Spleen (tissue), 11 donors: ENCODE measurements at regions not wholly inside any gene's neighbourhood (a gene's known extent, or its start where the extent isn't known, plus 50 kb on each side); places are given as distances from the start of the nearest gene placed in this dataset.

Source experiments
- DNase-seq: peaks from one replicate; pipeline ENCODE4 v3.0.0-alpha.2; 2020
- H3K27ac ChIP-seq, 8 donors: fragments of 200-600 bp; sonication (generic) in 7 of 8; 1 replicate in 4 of 8; 2 replicates in 4 of 8; pipeline versions ENCODE4 v1.5.0 to v1.8.0; 2016 to 2021; ENCODE audit warnings: inconsistent platforms in 4 of 8, mild to moderate bottlenecking in 4 of 8, moderate library complexity in 1 of 8
- H3K27me3 ChIP-seq, 7 donors: fragments of 200-600 bp; sonication (generic) in 6 of 7; replicated peaks in 1 of 7; 1 replicate in 4 of 7; 2 replicates in 3 of 7; pipeline versions ENCODE4 v1.5.0 to v1.8.0; 2016 to 2021; ENCODE audit warnings: inconsistent platforms in 3 of 7, mild to moderate bottlenecking in 1 of 7
- H3K36me3 ChIP-seq, 6 donors: fragments of 200-600 bp; sonication (generic) in 5 of 6; 1 replicate in 4 of 6; 2 replicates in 2 of 6; pipeline versions ENCODE4 v1.5.0 to v1.8.0; 2016 to 2021; ENCODE audit warnings: inconsistent platforms in 2 of 6
- H3K4me1 ChIP-seq, 6 donors: fragments of 200-600 bp; sonication (generic) in 5 of 6; 1 replicate in 3 of 6; 2 replicates in 3 of 6; pipeline versions ENCODE4 v1.5.0 to v1.8.0; 2016 to 2021; ENCODE audit warnings: inconsistent platforms in 3 of 6
- H3K4me3 ChIP-seq, 8 donors: fragments of 200-600 bp; sonication (generic) in 7 of 8; 1 replicate in 4 of 8; 2 replicates in 4 of 8; pipeline versions ENCODE4 v1.5.0 to v1.8.0; 2016 to 2021; ENCODE audit warnings: inconsistent platforms in 4 of 8, mild to moderate bottlenecking in 4 of 8, moderate library complexity in 2 of 8
- H3K9me3 ChIP-seq, 8 donors: fragments of 200-600 bp; sonication (generic) in 7 of 8; 1 replicate in 4 of 8; 2 replicates in 4 of 8; pipeline versions ENCODE4 v1.5.0 to v1.8.0; 2016 to 2021; ENCODE audit warnings: inconsistent platforms in 4 of 8
- CTCF ChIP-seq, 11 experiments: fragments of 200-600 bp in 7 of 11; fragments of 450-650 bp in 4 of 11; sonication (generic) in 4 of 11; IDR thresholded peaks in 8 of 11; conservative IDR thresholded peaks in 3 of 11; 1 replicate in 7 of 11; 2 replicates in 4 of 11; pipeline versions ENCODE4 v1.4.0 to v1.8.0; 2016 to 2021; ENCODE audit warnings: antibody characterized with exemption in 11 of 11, inconsistent platforms in 4 of 11, mild to moderate bottlenecking in 1 of 11
- POLR2A ChIP-seq, 3 donors: fragments of 450-650 bp; IDR thresholded peaks; one replicate each; pipeline ENCODE4 v1.5.1; 2017; ENCODE audit warnings: antibody characterized with exemption in 3 of 3, mild to moderate bottlenecking in 1 of 3
- POLR2AphosphoS5 ChIP-seq, 3 donors: sonication (generic); formaldehyde crosslinking; IDR thresholded peaks; one replicate each; pipeline ENCODE4 v1.5.1; 2017; ENCODE audit warnings: antibody characterized with exemption in 3 of 3
- WGBS, 5 donors: extraction: QIAGEN DNeasy Blood & Tissue Kit in 3 of 5; methylation state at CpG; one replicate each; pipeline versions ENCODE4 v1.1.5 to v1.1.7; 2013 to 2018; 5-methylcytosine and 5-hydroxymethylcytosine counted together
- intact Hi-C: fragments of 100-400 bp; cut with DNase I; formaldehyde crosslinking; loops from one replicate; pipeline ENCODE4 v1.15.0; 2023; ENCODE audit warnings: low total_unique reads
- donor health status: healthy with polysubstance abuse.
- donor health status: DM: no; HTN: no; CAD: no; lungs with moderate emphysema.
- donor health status: DM: no; HTN: no; CAD: no.
- donor health status: Bipolar disorder and iron deficiency.
- donor health status: healthy.
- donor health status: DM: no; HTN: no; CAD: no.
- donor health status: DM: yes; HTN: yes; CAD: no.

- H3K27me3 ChIP-seq = peaks cover 0 to 15% (median 0%) of the 10 kb centered on the region in 7 donors
- H3K4me3 ChIP-seq = no peak overlapping the region
- no peaks in the 10 kb centered on the region for H3K9me3 ChIP-seq
- intact Hi-C loops = no loop called here
- H3K4me1 ChIP-seq = peaks cover 5 to 34% (median 17%) of the 10 kb centered on the region in 6 donors
- TF ChIP-seq CTCF (IDR thresholded peaks at IDR 0.05 in 8 of 11, conservative IDR thresholded peaks at IDR 0.05 in 3 of 11) = no peak
- TF ChIP-seq POLR2A (IDR thresholded peaks at IDR 0.05) = no peak
- TF ChIP-seq POLR2AphosphoS5 (IDR thresholded peaks at IDR 0.05) = no peak
- H3K27ac ChIP-seq = peak overlapping the region in 3 of 8 donors; percentile 33 to 42 (median 34)
- peak; percentile 38 for DNase-seq
- no peaks in the 10 kb centered on the region for H3K36me3 ChIP-seq
- WGBS, 5 donors = 73 to 83% (median 77%) methylated on average over 4 of the region's 4 CpGs
Measured at GRCh38 chr9:89839449-89839848, 234.6 kb downstream of the GADD45G start.

- peak; percentile 66 for DNase-seq
- Histone ChIP-seq H3K27me3 (peaks cover 0 to 15% (median 0%) of the 10 kb centered on the region in 7 donors), H3K4me3 (no peak overlapping the region), H3K4me1 (peaks cover 5 to 34% (median 17%) of the 10 kb centered on the region in 6 donors), H3K27ac (peak overlapping the region in 4 of 8 donors; percentile 7 to 42 (median 34)), H3K9me3 (no peaks in the 10 kb centered on the region), H3K36me3 (no peaks in the 10 kb centered on the region)
- TF ChIP-seq POLR2AphosphoS5 (IDR thresholded peaks at IDR 0.05) (peak in 1 of 3 donors; percentile 34), CTCF (IDR thresholded peaks at IDR 0.05 in 8 of 11, conservative IDR thresholded peaks at IDR 0.05 in 3 of 11) (no peak)
- intact Hi-C loops = no loop called here
- 52 to 75% (median 65%) methylated on average over 7 of the region's 7 CpGs for WGBS, 5 donors
Measured at GRCh38 chr9:89839952-89840351, 235.1 kb downstream of the GADD45G start.

GRCh38 chr9:89841456-89841855, 236.6 kb downstream of the GADD45G start:
- H3K27ac ChIP-seq = no peak overlapping the region

More at GRCh38 chr9:89841456-89841855, 236.6 kb downstream of the GADD45G start:
- no peaks in the 10 kb centered on the region for H3K36me3 ChIP-seq
- H3K9me3 ChIP-seq = no peaks in the 10 kb centered on the region
- 87 to 97% (median 96%) methylated on average over 5 of the region's 5 CpGs for WGBS, 5 donors
- DNase-seq = peak; percentile 59
- no peak overlapping the region for H3K4me3 ChIP-seq
- intact Hi-C loops = no loop called here
- TF ChIP-seq POLR2A (IDR thresholded peaks at IDR 0.05) (no peak), POLR2AphosphoS5 (IDR thresholded peaks at IDR 0.05) (no peak), CTCF (IDR thresholded peaks at IDR 0.05 in 8 of 11, conservative IDR thresholded peaks at IDR 0.05 in 3 of 11) (no peak)
- H3K4me1 ChIP-seq = peaks cover 5 to 34% (median 17%) of the 10 kb centered on the region in 6 donors
- peaks cover 0 to 15% (median 0%) of the 10 kb centered on the region in 7 donors for H3K27me3 ChIP-seq
